Limb (tissue), 2 donors: ENCODE measurements at regions not wholly inside any gene's neighbourhood (a gene's known extent, or its start where the extent isn't known, plus 50 kb on each side); places are given as distances from the start of the nearest gene placed in this dataset.

Experiments used
- DNase-seq, 2 donors: peaks; one replicate each; pipeline ENCODE4 v3.0.0-alpha.2; 2016; ENCODE audit errors: extremely low spot score in 2 of 2

- peak; percentile 78 to 84 for DNase-seq
These were observed 162.8 kb downstream of the FBXO8 start for GRCh38 chr4:174120446-174121295.

- DNase-seq = no peak
These were observed 163.6 kb downstream of the FBXO8 start for GRCh38 chr4:174119830-174120229.

GRCh38 chr4:174119051-174119450 is 164.4 kb downstream of the FBXO8 start:
- DNase-seq = no peak

- no peak for DNase-seq
These were observed 165.3 kb downstream of the FBXO8 start for GRCh38 chr4:174118171-174118570.

GRCh38 chr4:174117445-174117844 is 166.0 kb downstream of the FBXO8 start:
- DNase-seq = no peak

GRCh38 chr4:174116021-174116420 is 167.4 kb downstream of the FBXO8 start:
- DNase-seq = no peak

GRCh38 chr4:174111422-174111821 is 172.0 kb downstream of the FBXO8 start:
- DNase-seq = no peak

- no peak for DNase-seq
These were observed 173.3 kb downstream of the FBXO8 start for GRCh38 chr4:174110180-174110579.

- DNase-seq = no peak
These were observed 175.6 kb downstream of the FBXO8 start for GRCh38 chr4:174107746-174108354.

- no peak for DNase-seq
These were observed 178.3 kb downstream of the FBXO8 start for GRCh38 chr4:174105202-174105601.

GRCh38 chr4:174100910-174101309 is 182.6 kb downstream of the FBXO8 start:
- DNase-seq = no peak

GRCh38 chr4:174099712-174100111 is 183.8 kb downstream of the FBXO8 start:
- no peak for DNase-seq

- DNase-seq = no peak
These were observed 186.5 kb downstream of the FBXO8 start for GRCh38 chr4:174096999-174097398.

GRCh38 chr4:174096456-174096855 is 187.0 kb downstream of the FBXO8 start:
- DNase-seq = no peak

GRCh38 chr4:174091130-174091529 is 192.3 kb downstream of the FBXO8 start:
- no peak for DNase-seq

GRCh38 chr4:174089711-174090110 is 193.8 kb downstream of the FBXO8 start:
- DNase-seq = no peak

GRCh38 chr4:174088795-174089194 is 194.7 kb downstream of the FBXO8 start:
- no peak for DNase-seq

GRCh38 chr4:174086829-174087799 is 196.4 kb downstream of the FBXO8 start:
- no peak for DNase-seq

- DNase-seq = no peak
These were observed 198.5 kb downstream of the FBXO8 start for GRCh38 chr4:174084981-174085380.

- DNase-seq = no peak
These were observed 198.9 kb downstream of the FBXO8 start for GRCh38 chr4:174084542-174084941.

- DNase-seq = no peak
These were observed 203.1 kb downstream of the FBXO8 start for GRCh38 chr4:174080361-174080760.

- DNase-seq = no peak
These were observed 211.9 kb downstream of the FBXO8 start for GRCh38 chr4:174071595-174071994.
